SK-N-MC (cell line): ENCODE measurements at regions not wholly inside any gene's neighbourhood (a gene's known extent, or its start where the extent isn't known, plus 50 kb on each side); places are given as distances from the start of the nearest gene placed in this dataset.

Source experiments
- DNase-seq: peaks from one replicate; pipeline ENCODE4 v3.0.0-alpha.2; 2011; ENCODE audit warnings: low read depth, low spot score
- H3K27ac ChIP-seq: fragments of 200-600 bp; sonication (generic); 2 replicates; pipeline ENCODE4 v1.5.1; 2016; ENCODE audit warnings: mixed run types
- H3K36me3 ChIP-seq: fragments of 200-600 bp; sonication (generic); 2 replicates; pipeline ENCODE4 v1.6.1; 2017; ENCODE audit warnings: antibody characterized with exemption, low read length, mixed read lengths; ENCODE audit not compliant: insufficient read depth
- H3K4me3 ChIP-seq: fragments of 200-600 bp; sonication (generic); 2 replicates; pipeline ENCODE4 v1.5.1; 2016
- H3K9ac ChIP-seq: fragments of 200-600 bp; sonication (generic); 2 replicates; pipeline ENCODE4 v1.8.0; 2017; ENCODE audit warnings: mixed run types, mixed read lengths; ENCODE audit not compliant: insufficient read length
- H3K9me3 ChIP-seq: fragments of 200-600 bp; sonication (generic); 2 replicates; pipeline ENCODE4 v1.6.1; 2017; ENCODE audit warnings: low read depth, mild to moderate bottlenecking, antibody characterized with exemption, low read length, moderate library complexity, mixed read lengths
- EZH2 ChIP-seq: fragments of 200-600 bp; sonication (generic); IDR thresholded peaks from one replicate; pipeline ENCODE4 v1.6.1; 2017; ENCODE audit warnings: antibody characterized with exemption
- FOXP2 ChIP-seq: optimal IDR thresholded peaks from 2 replicates; pipeline ENCODE3; 2011; ENCODE audit warnings: mild to moderate bottlenecking, moderate library complexity; ENCODE audit not compliant: insufficient read depth; ENCODE audit errors: extremely low read length, control extremely low read depth
- POLR2AphosphoS5 ChIP-seq: IDR thresholded peaks from 2 replicates; pipeline ENCODE4 v1.6.1; 2012; ENCODE audit warnings: mild to moderate bottlenecking, low read depth, low read length, borderline replicate concordance

- no peak for TF ChIP-seq EZH2
- TF ChIP-seq POLR2AphosphoS5: no peak
- no peak for TF ChIP-seq FOXP2
- no peak overlapping the region for H3K9ac ChIP-seq
- DNase-seq: no peak
- no peaks in the 10 kb centered on the region for H3K36me3 ChIP-seq
- H3K4me3 ChIP-seq: no peak overlapping the region
- no peak overlapping the region for H3K27ac ChIP-seq
- H3K9me3 ChIP-seq: no peaks in the 10 kb centered on the region
These were observed 251.1 kb upstream of the HTR2C start for GRCh38 chrX:114332766-114333165.

DNA sequence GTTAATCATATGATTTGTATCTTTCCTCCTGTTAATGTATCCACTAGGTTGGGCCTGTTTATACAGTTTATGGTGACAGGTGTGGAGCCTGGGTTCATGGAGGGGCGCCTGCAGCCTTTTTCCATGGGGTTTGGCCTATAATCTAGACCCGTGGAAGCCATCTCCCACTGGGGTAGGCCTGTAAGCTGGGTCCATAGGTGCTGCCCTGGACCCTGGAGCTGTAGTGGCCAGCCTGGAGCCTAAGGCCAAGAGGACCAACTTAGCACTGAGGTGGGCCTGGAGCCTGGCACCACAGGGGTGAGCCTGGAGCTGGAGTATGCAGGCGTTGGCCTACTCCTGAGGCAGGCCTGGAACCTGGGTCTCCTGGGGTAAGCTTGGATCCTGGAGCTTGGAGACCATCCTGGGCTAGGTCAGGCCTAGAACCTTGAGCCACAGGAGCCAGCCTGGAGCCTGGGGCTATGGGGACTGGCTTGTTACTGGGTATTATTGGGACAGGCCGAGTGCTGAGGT, 249.4 kb upstream of the HTR2C start:
- no peak for DNase-seq
- Histone ChIP-seq H3K27ac (no peak overlapping the region), H3K4me3 (no peak overlapping the region), H3K9me3 (no peaks in the 10 kb centered on the region), H3K9ac (no peak overlapping the region), H3K36me3 (no peaks in the 10 kb centered on the region)
- TF ChIP-seq POLR2AphosphoS5: no peak
- TF ChIP-seq EZH2: no peak
- TF ChIP-seq FOXP2: no peak

DNA sequence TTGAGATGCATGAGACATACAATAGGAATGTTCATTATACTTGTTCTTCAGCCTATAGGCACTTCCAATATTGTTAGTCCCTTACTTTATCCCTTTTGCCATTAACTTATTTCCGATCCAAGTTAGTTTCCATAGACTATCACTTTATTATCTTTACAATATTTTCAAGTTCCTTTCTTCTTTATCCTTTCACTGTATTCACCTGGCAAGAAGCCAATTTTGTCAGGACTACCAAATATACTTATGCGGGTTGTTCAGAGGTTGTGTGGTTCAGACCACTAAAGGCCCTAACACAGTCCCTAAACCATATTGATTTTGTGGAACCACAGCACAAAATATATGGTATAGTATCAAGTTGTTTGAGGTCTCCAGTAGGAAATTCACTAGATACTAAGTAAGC, 245.0 kb upstream of the HTR2C start:
- TF ChIP-seq POLR2AphosphoS5: no peak
- TF ChIP-seq FOXP2: no peak
- TF ChIP-seq EZH2: no peak
- Histone ChIP-seq H3K27ac (no peak overlapping the region), H3K9me3 (no peaks in the 10 kb centered on the region), H3K9ac (no peak overlapping the region), H3K4me3 (no peak overlapping the region), H3K36me3 (no peaks in the 10 kb centered on the region)
- DNase-seq: no peak

GRCh38 chrX:114344756-114345349, 239.0 kb upstream of the HTR2C start:
- Histone ChIP-seq H3K27ac (no peak overlapping the region), H3K4me3 (no peak overlapping the region), H3K9me3 (no peaks in the 10 kb centered on the region), H3K36me3 (no peaks in the 10 kb centered on the region), H3K9ac (no peak overlapping the region)
- no peak for TF ChIP-seq POLR2AphosphoS5
- TF ChIP-seq EZH2: no peak
- no peak for TF ChIP-seq FOXP2
- peak; percentile 34 for DNase-seq

GRCh38 chrX:114361076-114361725, 222.7 kb upstream of the HTR2C start:
- no peak overlapping the region for H3K27ac ChIP-seq
- DNase-seq: no peak
- TF ChIP-seq POLR2AphosphoS5: no peak
- no peak for TF ChIP-seq FOXP2
- TF ChIP-seq EZH2: no peak
- no peaks in the 10 kb centered on the region for H3K36me3 ChIP-seq
- no peaks in the 10 kb centered on the region for H3K9me3 ChIP-seq
- H3K4me3 ChIP-seq: no peak overlapping the region
- no peak overlapping the region for H3K9ac ChIP-seq

DNA sequence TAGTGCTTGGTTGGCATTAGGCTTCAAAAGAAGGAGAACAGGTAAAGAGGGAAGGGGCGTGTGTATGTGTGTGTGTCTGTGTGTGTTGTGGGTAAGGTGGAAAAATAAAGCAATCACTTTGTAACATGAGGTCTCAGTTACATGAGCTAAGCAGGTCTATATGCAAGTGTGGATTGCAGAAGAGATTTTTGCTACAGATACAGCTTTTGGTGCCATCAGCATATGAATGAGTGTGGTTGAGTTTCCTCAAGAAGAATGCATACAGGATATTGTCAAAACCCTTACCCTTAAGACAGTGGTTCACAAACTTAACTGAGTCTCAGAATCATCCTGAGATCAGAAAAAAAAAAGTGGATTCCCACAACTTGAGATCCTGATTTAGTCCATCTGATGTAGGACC, 220.5 kb upstream of the HTR2C start:
- Histone ChIP-seq H3K9ac (no peak overlapping the region), H3K9me3 (no peaks in the 10 kb centered on the region), H3K4me3 (no peak overlapping the region), H3K27ac (no peak overlapping the region), H3K36me3 (no peaks in the 10 kb centered on the region)
- no peak for DNase-seq
- TF ChIP-seq POLR2AphosphoS5 (no peak), FOXP2 (no peak), EZH2 (no peak)

DNA sequence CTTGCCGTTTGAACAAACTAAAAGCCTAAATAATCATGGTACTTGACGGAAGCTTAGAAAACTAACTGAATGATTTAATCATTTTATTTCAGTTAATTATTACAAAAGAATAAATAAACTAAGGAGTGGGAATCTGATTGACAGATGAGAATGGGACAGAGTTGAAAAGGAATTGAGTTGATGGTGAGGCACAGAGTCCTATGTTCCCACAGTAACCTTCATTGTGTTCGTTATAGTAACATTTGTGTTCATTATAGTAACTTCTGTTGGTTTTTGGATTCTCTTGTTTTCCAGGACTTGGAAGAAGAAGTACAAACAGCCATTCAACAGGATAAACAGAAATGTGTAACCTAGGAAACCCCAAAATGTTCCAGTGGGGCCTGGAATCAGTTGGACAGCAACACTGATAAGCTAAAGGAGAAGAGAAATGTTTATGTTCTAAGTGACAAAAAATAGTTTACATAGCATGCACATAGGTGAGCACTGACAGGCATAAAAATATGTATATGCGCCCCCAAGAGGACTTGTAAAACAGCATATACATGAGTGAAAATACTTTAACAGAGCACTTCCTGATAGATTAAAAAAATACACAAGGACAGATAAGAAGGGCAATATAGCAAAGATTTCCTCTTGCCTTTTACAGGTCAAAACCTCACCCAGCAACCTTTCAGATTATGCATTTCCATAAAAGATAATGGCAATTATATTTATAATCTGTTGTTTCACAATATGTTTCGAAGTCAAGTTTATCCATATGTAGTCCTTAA, 218.6 kb upstream of the HTR2C start:
- DNase-seq: no peak
- H3K9me3 ChIP-seq: no peaks in the 10 kb centered on the region
- TF ChIP-seq EZH2: no peak
- no peak for TF ChIP-seq POLR2AphosphoS5
- TF ChIP-seq FOXP2: no peak
- H3K36me3 ChIP-seq: no peaks in the 10 kb centered on the region
- H3K9ac ChIP-seq: no peak overlapping the region
- H3K27ac ChIP-seq: no peak overlapping the region
- no peak overlapping the region for H3K4me3 ChIP-seq

- Histone ChIP-seq H3K9ac (no peak overlapping the region), H3K36me3 (no peaks in the 10 kb centered on the region), H3K27ac (no peak overlapping the region), H3K4me3 (no peak overlapping the region), H3K9me3 (no peaks in the 10 kb centered on the region)
- TF ChIP-seq EZH2: no peak
- no peak for TF ChIP-seq POLR2AphosphoS5
- TF ChIP-seq FOXP2: no peak
- no peak for DNase-seq
These were observed 210.9 kb upstream of the HTR2C start for GRCh38 chrX:114372937-114373336.

DNA sequence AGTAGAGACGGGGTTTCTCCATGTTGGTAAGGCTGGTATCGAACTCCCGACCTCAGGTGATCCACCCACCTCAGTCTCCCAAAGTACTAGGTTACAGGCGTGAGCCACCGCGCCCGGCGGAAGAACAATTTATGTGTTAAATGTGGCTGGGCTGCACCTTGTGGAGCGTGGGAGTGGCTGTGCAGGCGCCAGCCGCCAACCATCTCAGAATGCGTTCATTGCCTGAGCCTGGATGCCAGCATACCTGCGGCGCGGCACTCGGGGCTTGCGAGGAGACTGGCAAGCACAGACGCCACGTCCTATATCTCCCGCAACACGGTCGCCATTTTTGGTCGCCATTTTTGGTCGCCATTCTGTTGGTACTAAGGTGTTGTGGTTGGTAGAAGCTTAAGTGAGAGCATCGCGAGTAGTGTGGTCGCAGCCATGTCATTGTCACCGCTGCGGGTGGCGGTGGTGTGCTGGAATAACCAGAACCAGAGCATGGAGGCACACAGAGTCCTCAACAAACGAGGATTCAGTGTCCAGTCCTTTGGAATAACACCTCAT, 193.6 kb upstream of the HTR2C start:
- no peak for DNase-seq
- TF ChIP-seq POLR2AphosphoS5: no peak
- TF ChIP-seq FOXP2: no peak
- TF ChIP-seq EZH2: no peak
- H3K9ac ChIP-seq: no peak overlapping the region
- no peaks in the 10 kb centered on the region for H3K36me3 ChIP-seq
- no peak overlapping the region for H3K27ac ChIP-seq
- H3K4me3 ChIP-seq: no peak overlapping the region
- H3K9me3 ChIP-seq: no peaks in the 10 kb centered on the region
